ENCODE measurements at regions not wholly inside any gene's neighbourhood (a gene's known extent, or its start where the extent isn't known, plus 50 kb on each side); places are given as distances from the start of the nearest gene placed in this dataset.

- no peak for TF ChIP-seq CTCF (IDR thresholded peaks at IDR 0.05 in 2 of 3, conservative IDR thresholded peaks at IDR 0.05 in 1 of 3; ENCODE audit: control insufficient read depth in 2 of 3, extremely low read depth in 1 of 3, insufficient read depth in 1 of 3, low read depth in 3 of 3, low read length in 3 of 3)
- no peak for TF ChIP-seq ZZZ3 (IDR thresholded peaks at IDR 0.05; ENCODE audit: control insufficient read depth, insufficient read length, low read depth)
- TF ChIP-seq POLR2A (IDR thresholded peaks at IDR 0.05; ENCODE audit: low read depth, low read length), result no peak
- no peak for TF ChIP-seq MYB (IDR thresholded peaks at IDR 0.05; ENCODE audit: borderline replicate concordance, low read depth, low read length)
- no peak for TF ChIP-seq BHLHE40 (IDR thresholded peaks at IDR 0.05; ENCODE audit: borderline replicate concordance in 1 of 2, low read depth in 2 of 2, low read length in 1 of 2)
- TF ChIP-seq E4F1 (IDR thresholded peaks at IDR 0.05; ENCODE audit: borderline replicate concordance, partially characterized antibody), result no peak
- no peak for TF ChIP-seq EED (IDR thresholded peaks at IDR 0.05; ENCODE audit: low read depth)
- TF ChIP-seq ZBED1 (IDR thresholded peaks at IDR 0.05; ENCODE audit: borderline replicate concordance), result no peak
- TF ChIP-seq ZBTB33 (IDR thresholded peaks at IDR 0.05), result no peak
- no peak for TF ChIP-seq SPI1 (IDR thresholded peaks at IDR 0.05; ENCODE audit: borderline replicate concordance, insufficient read depth, low read depth, low read length)
Measured at GRCh38 chr10:27622596-27622995, 118.5 kb downstream of the RAB18 start.
